ENCODE measurements at regions not wholly inside any gene's neighbourhood (a gene's known extent, or its start where the extent isn't known, plus 50 kb on each side); places are given as distances from the start of the nearest gene placed in this dataset.

- no peak for DNase-seq (ENCODE audit: low read depth in 2 of 2)
Observed at GRCh38 chr5:74192606-74193299, 447.8 kb downstream of the ENC1 start.

DNA sequence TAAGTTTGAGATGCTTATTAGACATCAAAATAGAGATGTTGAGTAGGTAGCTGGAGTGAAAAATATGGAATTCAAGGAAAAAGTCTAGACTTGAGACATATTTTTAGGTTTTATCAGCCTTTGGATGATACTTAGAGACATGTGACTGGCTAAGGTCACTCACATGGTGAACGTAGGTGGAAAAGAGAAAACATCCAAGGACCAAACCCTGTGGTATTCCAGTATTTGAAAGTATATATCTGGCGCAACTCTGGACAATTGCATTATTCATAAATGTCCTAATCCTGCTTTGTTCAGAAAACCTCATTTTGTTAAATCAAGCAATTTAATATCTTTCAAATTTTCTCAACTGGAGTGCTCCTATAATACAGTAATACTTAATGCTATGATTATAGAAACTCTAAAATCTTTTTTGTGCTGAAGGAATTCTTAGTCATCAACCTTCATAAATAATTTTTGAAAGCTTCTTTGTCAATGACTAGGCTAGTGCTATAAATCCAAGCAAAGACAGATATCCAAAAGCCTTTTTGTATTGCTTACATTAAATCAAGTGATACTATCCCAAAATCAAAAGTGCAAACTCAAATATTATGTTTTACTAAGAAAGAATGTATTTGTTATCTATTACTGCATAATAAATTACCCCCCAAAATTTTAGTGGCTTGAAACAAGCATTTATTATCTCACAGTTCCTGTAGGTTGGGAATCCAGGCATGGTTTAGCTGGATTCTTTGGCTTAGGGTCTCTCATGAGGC is 452.0 kb downstream of the ENC1 start:
- no peak for DNase-seq (ENCODE audit: low read depth in 2 of 2)

- no peak for DNase-seq (ENCODE audit: low read depth in 2 of 2)
Observed at GRCh38 chr5:74187757-74188156, 452.8 kb downstream of the ENC1 start.

GRCh38 chr5:74186356-74187315 is 453.9 kb downstream of the ENC1 start:
- DNase-seq (ENCODE audit: low read depth in 2 of 2) = no peak

- no peak for DNase-seq (ENCODE audit: low read depth in 2 of 2)
Observed at GRCh38 chr5:74185599-74185998, 454.9 kb downstream of the ENC1 start.

DNA sequence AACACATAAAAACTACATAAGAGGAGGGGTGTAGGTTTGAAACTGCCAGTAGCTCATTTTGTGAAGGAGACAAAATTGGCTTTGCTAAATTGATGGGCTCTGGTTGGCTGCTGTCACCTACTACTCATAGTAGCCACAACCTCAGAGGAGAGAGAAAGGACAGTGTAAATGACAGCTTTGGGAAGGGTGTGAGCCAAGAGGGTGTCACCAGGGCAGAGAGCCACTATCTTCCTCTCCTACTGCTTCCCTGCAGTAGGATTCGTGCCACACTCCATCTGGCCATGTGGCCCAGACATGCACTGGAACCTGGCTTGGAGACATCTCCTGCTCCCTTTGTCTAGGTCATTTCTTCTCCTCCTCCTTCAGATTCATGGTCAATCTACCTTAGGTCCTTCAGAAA is 455.9 kb downstream of the ENC1 start:
- no peak for DNase-seq (ENCODE audit: low read depth in 2 of 2)

DNA sequence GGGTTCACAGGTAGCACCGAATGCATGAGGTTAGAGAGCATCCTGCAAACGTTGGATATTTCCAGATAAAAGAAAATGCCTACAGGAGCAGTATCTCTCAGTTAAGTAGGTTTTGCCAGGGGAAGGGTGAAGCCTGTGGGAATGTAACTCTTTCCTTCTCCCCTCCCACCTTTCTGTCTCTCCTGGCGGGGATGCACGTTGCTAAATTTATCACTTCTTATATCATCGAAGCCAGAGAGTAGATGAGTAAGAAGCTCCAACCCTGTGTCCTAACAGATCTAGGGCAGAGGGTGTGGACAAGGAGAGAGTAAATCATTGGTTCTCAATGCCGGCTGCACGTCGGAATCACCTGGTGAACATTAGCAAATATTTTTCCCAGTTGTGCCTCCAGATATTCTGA is 457.5 kb downstream of the ENC1 start:
- DNase-seq (ENCODE audit: low read depth in 2 of 2) = no peak

GRCh38 chr5:74182603-74183002 is 457.9 kb downstream of the ENC1 start:
- DNase-seq (ENCODE audit: low read depth in 2 of 2) = peak in 1 of 2 donors; percentile 23

- no peak for DNase-seq (ENCODE audit: low read depth in 2 of 2)
Observed at GRCh38 chr5:74179701-74180100, 460.8 kb downstream of the ENC1 start.

DNA sequence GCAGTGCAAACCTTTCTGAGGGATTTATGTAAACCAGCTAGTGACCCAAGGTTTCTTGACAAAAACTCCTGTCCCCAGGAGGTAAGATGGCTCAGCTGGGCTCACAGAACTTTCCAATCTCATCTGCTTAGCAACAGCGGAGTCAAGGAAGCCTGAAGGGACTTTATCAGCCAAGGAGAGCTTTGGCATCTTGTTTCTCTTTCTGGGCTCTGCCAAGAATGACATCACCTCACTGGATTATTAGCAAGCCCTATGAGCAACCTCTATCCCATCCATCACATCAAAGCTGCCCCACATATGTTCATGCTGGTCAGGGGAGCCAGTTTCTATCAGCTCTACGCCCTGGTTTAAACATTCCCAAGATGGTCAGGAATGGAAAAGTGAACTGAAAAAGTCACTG is 461.3 kb downstream of the ENC1 start:
- DNase-seq (ENCODE audit: low read depth in 2 of 2) = no peak

DNA sequence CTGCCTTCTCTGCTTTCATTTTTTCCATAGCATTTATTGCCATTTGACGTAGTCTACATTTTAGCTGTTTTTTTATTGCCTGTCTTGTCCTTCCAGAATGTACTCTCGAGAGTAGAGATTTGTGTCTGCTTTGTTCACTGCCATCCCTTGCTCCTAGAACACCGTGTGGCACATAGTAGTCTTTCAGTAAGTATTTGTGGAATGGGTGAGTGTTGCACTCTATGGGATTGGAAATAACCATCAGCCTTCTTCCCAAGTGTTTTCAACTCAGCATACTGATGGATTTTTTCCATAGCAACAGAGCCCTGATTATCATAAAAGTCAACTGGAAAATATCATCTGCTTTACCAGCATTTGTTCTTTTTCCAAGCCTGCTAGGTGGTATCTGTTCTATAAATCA is 462.6 kb downstream of the ENC1 start:
- no peak for DNase-seq (ENCODE audit: low read depth in 2 of 2)

- no peak for DNase-seq (ENCODE audit: low read depth in 2 of 2)
Observed at GRCh38 chr5:74174366-74174765, 466.2 kb downstream of the ENC1 start.

GRCh38 chr5:74173665-74174064 is 466.9 kb downstream of the ENC1 start:
- DNase-seq (ENCODE audit: low read depth in 2 of 2) = no peak

DNA sequence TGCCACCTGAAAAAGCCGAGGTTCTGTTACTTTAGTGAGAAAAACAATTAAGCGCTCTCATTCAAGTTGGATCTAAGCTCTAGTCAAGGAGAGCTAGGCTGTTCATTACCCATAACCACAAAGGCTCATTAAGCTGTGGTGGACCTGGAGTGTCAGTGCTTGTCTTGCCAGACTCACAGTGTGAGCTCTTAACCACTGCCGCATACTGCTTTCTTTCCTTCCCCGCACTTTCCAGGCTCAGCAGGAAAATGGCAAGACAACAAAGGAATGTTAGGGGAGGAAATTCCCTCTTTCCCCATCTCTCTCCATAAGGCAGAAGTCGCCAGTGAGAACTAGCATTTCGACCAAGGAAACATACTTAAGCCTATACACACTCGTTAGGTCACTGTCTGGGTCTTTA is 467.3 kb downstream of the ENC1 start:
- DNase-seq (ENCODE audit: low read depth in 2 of 2) = no peak

DNA sequence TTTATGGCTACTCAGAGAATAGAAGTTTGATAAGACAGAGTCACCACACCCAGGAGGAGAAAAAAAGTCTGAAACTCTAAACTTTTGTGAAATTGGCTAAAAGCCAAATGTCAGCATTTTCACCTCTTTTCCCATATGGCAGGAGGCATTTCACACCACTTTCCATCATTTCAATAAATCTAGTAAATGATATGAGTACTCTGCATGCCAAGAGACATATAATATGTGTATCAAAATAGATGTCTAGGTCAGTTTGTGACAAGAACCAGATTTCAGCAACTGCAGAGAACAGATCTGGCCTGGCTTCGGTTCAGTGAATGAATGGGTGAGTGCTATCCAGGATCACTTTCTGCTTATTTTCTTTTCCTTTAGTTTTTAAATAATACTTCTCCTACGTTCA is 470.8 kb downstream of the ENC1 start:
- DNase-seq (ENCODE audit: low read depth in 2 of 2) = no peak

DNA sequence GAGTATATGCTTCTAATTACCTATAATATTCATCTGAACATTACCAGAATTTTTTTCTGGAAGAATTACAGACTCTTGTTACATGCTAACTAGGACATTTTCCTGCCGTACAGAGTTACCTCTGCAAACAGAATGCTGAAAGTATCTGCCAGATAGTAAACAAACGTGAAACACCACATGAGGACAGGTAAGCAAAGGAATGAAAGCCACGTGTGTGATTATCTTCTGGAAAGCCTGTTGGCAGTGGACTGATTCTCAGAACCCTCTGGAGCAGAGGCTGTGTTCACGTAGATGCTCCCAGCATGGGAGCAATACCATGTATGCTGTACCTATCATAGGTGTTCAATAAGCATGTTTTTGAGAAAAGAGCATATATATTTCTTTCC is 472.6 kb downstream of the ENC1 start:
- no peak for DNase-seq (ENCODE audit: low read depth in 2 of 2)

GRCh38 chr5:74167206-74167929 is 473.2 kb downstream of the ENC1 start:
- no peak for DNase-seq (ENCODE audit: low read depth in 2 of 2)

DNA sequence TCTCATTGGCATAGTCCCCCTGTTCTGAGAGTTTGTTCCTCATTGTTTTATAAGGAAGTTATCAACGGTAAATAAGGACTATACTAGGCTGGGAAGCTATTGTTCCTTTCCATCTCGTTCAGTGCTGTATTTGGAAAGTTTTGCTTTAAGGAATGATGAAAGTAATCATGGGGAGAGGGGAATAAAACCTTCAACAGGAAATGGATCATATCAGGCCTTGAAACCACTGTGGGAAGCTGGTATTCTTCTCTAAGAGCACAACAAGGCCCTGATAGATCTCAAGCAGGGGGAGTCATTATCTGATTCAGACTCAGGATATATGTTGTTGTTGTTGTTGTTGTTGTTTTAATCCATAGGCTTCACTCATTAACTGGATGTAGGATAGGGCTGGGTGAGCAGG is 474.5 kb downstream of the ENC1 start:
- no peak for DNase-seq (ENCODE audit: low read depth in 2 of 2)

- DNase-seq (ENCODE audit: low read depth in 2 of 2) = no peak
Observed at GRCh38 chr5:74164725-74165235, 475.7 kb downstream of the ENC1 start.

GRCh38 chr5:74162524-74162923 is 478.0 kb downstream of the ENC1 start:
- no peak for DNase-seq (ENCODE audit: low read depth in 2 of 2)

DNA sequence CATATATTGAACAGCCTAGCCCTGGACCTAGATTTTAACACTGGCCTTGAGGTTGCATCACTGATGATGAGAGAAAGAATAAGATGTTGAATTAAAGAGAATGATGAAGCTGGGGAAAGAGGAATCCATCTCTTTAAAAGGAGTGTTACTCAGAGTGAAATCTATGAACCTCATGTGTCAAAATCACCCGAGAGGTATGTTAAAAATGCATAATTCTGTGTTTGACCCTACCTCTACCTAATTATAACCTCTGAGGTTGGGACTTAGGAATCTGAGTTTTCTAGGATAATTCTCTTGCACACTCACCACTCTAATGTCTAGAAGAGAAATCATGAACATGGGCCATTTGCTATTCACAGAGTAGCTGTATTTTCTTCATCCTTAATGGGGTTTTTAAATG is 479.4 kb downstream of the ENC1 start:
- no peak for DNase-seq (ENCODE audit: low read depth in 2 of 2)
